ENCODE measurements at regions not wholly inside any gene's neighbourhood (a gene's known extent, or its start where the extent isn't known, plus 50 kb on each side); places are given as distances from the start of the nearest gene placed in this dataset.

- no peak overlapping the region for H3K4me3 Mint-ChIP-seq
- H3K36me3 Mint-ChIP-seq (ENCODE audit: low read depth): no peaks in the 10 kb centered on the region
- no peak for TF ChIP-seq CTCF (conservative IDR thresholded peaks at IDR 0.05)
- H3K9me3 Mint-ChIP-seq: peaks cover 3% of the 10 kb centered on the region
- peaks cover 11% of the 10 kb centered on the region for H3K4me1 Mint-ChIP-seq
- H3K27ac Mint-ChIP-seq (ENCODE audit: unreplicated experiment): no peak overlapping the region
- no peak for DNase-seq (ENCODE audit: low read depth, low spot score)
- peaks cover 12% of the 10 kb centered on the region for H3K27me3 Mint-ChIP-seq (ENCODE audit: low read depth)
These were observed 273.7 kb downstream of the GLRX3 start for GRCh38 chr10:130409931-130410330.

GRCh38 chr10:130411496-130412085 lies 275.4 kb downstream of the GLRX3 start:
- DNase-seq (ENCODE audit: low read depth, low spot score): no peak
- Mint-ChIP-seq H3K4me1 (peaks cover 11% of the 10 kb centered on the region), H3K4me3 (no peak overlapping the region), H3K27me3 (ENCODE audit: low read depth) (peaks cover 10% of the 10 kb centered on the region), H3K36me3 (ENCODE audit: low read depth) (no peaks in the 10 kb centered on the region), H3K9me3 (peaks cover 3% of the 10 kb centered on the region), H3K27ac (ENCODE audit: unreplicated experiment) (no peak overlapping the region)
- no peak for TF ChIP-seq CTCF (conservative IDR thresholded peaks at IDR 0.05)

- TF ChIP-seq CTCF (conservative IDR thresholded peaks at IDR 0.05): no peak
- Mint-ChIP-seq H3K27ac (ENCODE audit: unreplicated experiment) (no peak overlapping the region), H3K4me1 (peaks cover 11% of the 10 kb centered on the region), H3K9me3 (peaks cover 3% of the 10 kb centered on the region), H3K36me3 (ENCODE audit: low read depth) (no peaks in the 10 kb centered on the region), H3K4me3 (no peak overlapping the region), H3K27me3 (ENCODE audit: low read depth) (peaks cover 11% of the 10 kb centered on the region)
- DNase-seq (ENCODE audit: low read depth, low spot score): no peak
These were observed 276.1 kb downstream of the GLRX3 start for GRCh38 chr10:130412317-130412716.

GRCh38 chr10:130416334-130417150 lies 280.4 kb downstream of the GLRX3 start:
- Mint-ChIP-seq H3K27ac (ENCODE audit: unreplicated experiment) (no peak overlapping the region), H3K36me3 (ENCODE audit: low read depth) (no peaks in the 10 kb centered on the region), H3K4me1 (peaks cover 6% of the 10 kb centered on the region), H3K9me3 (no peaks in the 10 kb centered on the region), H3K4me3 (no peak overlapping the region), H3K27me3 (ENCODE audit: low read depth) (peaks cover 8% of the 10 kb centered on the region)
- TF ChIP-seq CTCF (conservative IDR thresholded peaks at IDR 0.05): no peak
- DNase-seq (ENCODE audit: low read depth, low spot score): no peak

GRCh38 chr10:130418731-130419130 lies 282.5 kb downstream of the GLRX3 start:
- H3K36me3 Mint-ChIP-seq (ENCODE audit: low read depth): no peaks in the 10 kb centered on the region
- no peaks in the 10 kb centered on the region for H3K9me3 Mint-ChIP-seq
- no peak for DNase-seq (ENCODE audit: low read depth, low spot score)
- peaks cover 8% of the 10 kb centered on the region for H3K27me3 Mint-ChIP-seq (ENCODE audit: low read depth)
- TF ChIP-seq CTCF (conservative IDR thresholded peaks at IDR 0.05): no peak
- no peak overlapping the region for H3K27ac Mint-ChIP-seq (ENCODE audit: unreplicated experiment)
- no peaks in the 10 kb centered on the region for H3K4me1 Mint-ChIP-seq
- no peak overlapping the region for H3K4me3 Mint-ChIP-seq

Measured in neural crest cell (in vitro differentiated cells).